Subcutaneous abdominal adipose tissue (tissue), 5 donors: ENCODE measurements at regions not wholly inside any gene's neighbourhood (a gene's known extent, or its start where the extent isn't known, plus 50 kb on each side); places are given as distances from the start of the nearest gene placed in this dataset.
A peak's percentile ranks its signal among the peaks of the same experiment; 100 is the strongest.

Source experiments
- H3K27ac ChIP-seq: one replicate; pipeline ENCODE4 v1.7.0; 2013; ENCODE audit warnings: low read depth, mild to moderate bottlenecking, inconsistent platforms, low read length, moderate library complexity
- H3K27me3 ChIP-seq, 5 donors: one replicate each; pipeline ENCODE4 v1.7.0; 2013; ENCODE audit warnings: low read length in 5 of 5, inconsistent platforms in 1 of 5; ENCODE audit not compliant: control insufficient read depth in 5 of 5, insufficient read depth in 4 of 5
- H3K36me3 ChIP-seq, 5 donors: one replicate each; pipeline ENCODE4 v1.7.0; 2013; ENCODE audit warnings: low read length in 5 of 5; ENCODE audit not compliant: control insufficient read depth in 5 of 5, insufficient read depth in 5 of 5
- H3K4me1 ChIP-seq, 5 donors: one replicate each; pipeline ENCODE4 v1.7.0; 2013; ENCODE audit warnings: low read length in 5 of 5, mild to moderate bottlenecking in 3 of 5, moderate library complexity in 1 of 5; ENCODE audit not compliant: control insufficient read depth in 5 of 5, insufficient read depth in 5 of 5
- H3K4me3 ChIP-seq, 5 donors: one replicate each; pipeline ENCODE4 v1.7.0; 2013; ENCODE audit warnings: low read length in 5 of 5, low read depth in 1 of 5
- H3K9ac ChIP-seq, 5 donors: one replicate each; pipeline ENCODE4 v1.7.0; 2013; ENCODE audit warnings: low read length in 5 of 5, mild to moderate bottlenecking in 4 of 5, moderate library complexity in 3 of 5
- H3K9me3 ChIP-seq, 5 donors: one replicate each; pipeline ENCODE4 v1.7.0; 2013; ENCODE audit warnings: low read length in 5 of 5; ENCODE audit not compliant: control insufficient read depth in 5 of 5
- donor health status: healthy.
- donor health status: healthy.
- donor health status: healthy.
- donor health status: healthy.
- donor health status: healthy.

DNA sequence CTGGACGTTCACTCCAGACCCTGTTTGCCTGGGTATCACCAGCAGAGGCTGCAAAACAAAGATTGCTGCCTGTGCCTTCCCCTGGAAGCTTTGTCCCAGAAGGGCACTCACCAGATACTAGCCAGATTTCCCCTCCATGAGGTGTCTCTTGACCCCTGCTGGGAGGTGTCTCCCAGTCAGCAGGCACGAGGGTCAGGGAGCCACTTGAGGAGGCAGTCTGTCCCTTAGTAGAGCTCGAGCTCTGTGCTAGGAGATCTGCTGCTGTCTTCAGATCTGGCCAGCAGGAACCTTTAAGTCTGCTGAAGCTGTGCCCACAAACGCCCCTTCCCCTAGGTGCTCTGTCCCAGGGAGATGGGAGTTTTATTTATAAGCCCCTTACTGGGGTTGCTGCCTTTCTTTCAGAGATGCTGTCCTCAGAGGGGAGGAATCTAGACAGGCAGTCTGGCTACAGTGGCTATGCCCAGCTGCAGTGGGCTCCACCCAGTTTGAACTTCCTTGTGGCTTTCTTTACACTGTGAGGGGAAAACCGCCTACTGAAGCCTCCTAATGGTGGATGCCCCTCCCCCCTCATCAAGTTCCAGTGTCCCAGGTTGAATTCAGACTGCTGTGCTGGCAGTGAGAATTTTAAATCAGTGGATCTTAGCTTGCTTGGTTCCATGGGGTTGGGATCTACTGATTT lies 253.9 kb downstream of the SPATA31D1 start:
- Histone ChIP-seq H3K9ac (no peak overlapping the region), H3K27me3 (no peaks in the 10 kb centered on the region), H3K9me3 (peaks cover 2 to 17% (median 8%) of the 10 kb centered on the region in 5 donors)

GRCh38 chr9:82247318-82247717 lies 258.7 kb downstream of the SPATA31D1 start:
- Histone ChIP-seq H3K36me3 (no peaks in the 10 kb centered on the region), H3K4me1 (peaks cover 0 to 5% (median 0%) of the 10 kb centered on the region in 5 donors), H3K9me3 (peaks cover 2 to 8% (median 7%) of the 10 kb centered on the region in 5 donors), H3K27me3 (peaks cover 0 to 2% (median 0%) of the 10 kb centered on the region in 5 donors), H3K27ac (no peak overlapping the region), H3K4me3 (no peak overlapping the region), H3K9ac (no peak overlapping the region)

More for the DNA sequence above, 253.9 kb downstream of the SPATA31D1 start:
- Histone ChIP-seq H3K36me3 (no peaks in the 10 kb centered on the region), H3K27ac (no peak overlapping the region), H3K4me1 (peaks cover 0 to 3% (median 0%) of the 10 kb centered on the region in 5 donors), H3K4me3 (peak overlapping the region in 1 of 5 donors; percentile 9)

- H3K36me3 ChIP-seq, result no peaks in the 10 kb centered on the region
- no peaks in the 10 kb centered on the region for H3K9me3 ChIP-seq
- peaks cover 0 to 2% (median 0%) of the 10 kb centered on the region in 5 donors for H3K27me3 ChIP-seq
- no peak overlapping the region for H3K9ac ChIP-seq
- H3K27ac ChIP-seq, result no peak overlapping the region
- no peak overlapping the region for H3K4me3 ChIP-seq
- H3K4me1 ChIP-seq, result peaks cover 0 to 5% (median 0%) of the 10 kb centered on the region in 5 donors
Measured at GRCh38 chr9:82252116-82252515, 263.5 kb downstream of the SPATA31D1 start.

DNA sequence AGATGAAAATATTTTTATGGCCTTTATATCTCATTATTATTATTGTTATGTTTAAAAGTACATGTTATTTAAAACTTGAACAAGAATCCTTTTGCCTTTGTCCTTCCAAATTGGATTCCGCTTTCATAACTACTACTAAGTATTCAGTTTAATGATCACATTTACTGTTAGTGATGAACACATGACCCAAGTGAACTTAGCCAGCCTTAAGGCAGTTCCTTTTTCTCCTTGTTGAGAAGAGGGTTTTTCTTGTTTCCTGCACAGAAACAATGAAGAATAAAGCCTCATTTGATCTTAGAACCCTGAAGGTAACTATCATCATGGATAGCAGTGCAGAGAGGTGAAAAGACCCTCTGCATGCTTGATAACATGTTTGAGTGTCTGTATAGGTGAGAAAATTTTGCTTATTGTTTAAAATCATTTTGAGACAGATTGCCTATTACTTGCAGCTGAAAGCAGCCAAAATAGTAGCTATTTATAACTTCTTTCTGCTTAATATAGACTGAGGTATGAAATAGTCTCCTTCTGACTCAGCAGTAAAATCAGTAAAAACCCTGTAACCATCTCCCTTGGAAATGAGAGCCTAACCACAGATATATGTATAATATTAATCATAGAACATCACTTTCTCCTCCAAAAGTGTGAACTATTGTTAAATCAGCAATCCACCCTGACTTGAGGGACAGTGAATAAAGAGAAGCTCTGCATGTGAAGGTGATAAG lies 266.2 kb downstream of the SPATA31D1 start:
- Histone ChIP-seq H3K27ac (no peak overlapping the region), H3K27me3 (no peaks in the 10 kb centered on the region), H3K36me3 (no peaks in the 10 kb centered on the region), H3K9ac (no peak overlapping the region), H3K9me3 (no peaks in the 10 kb centered on the region), H3K4me3 (no peak overlapping the region), H3K4me1 (no peaks in the 10 kb centered on the region)

DNA sequence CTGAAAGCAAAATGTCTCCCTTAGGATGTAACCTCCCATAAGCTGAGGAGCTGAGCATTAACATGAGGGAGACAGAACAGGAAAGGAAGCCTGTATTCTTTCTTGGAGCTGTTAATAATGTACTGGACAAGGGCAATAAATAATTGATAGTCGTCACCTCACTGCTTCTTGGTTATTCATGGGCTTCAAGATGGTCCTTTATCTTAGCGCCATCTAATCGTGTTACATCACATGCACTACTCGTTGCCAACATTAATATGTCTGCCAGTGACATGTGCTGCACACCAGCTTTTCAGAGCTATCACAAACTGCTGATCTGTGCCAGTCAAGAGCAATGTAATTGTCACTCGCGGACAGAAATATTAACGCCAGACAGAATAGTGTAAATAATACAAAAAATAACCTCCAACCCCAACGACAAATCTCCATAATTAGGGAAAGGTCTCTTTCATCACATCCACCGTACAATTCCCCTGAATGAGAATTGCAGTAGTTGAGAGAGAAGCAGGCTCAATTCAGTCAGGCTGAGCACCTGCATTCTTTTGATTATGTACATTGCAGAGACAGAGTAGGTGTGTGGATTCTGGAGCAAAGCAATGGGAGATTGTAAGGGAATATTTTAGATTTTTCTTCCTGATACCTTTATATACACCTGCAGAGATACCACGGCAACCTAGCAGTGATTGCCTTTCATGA lies 267.1 kb downstream of the SPATA31D1 start:
- H3K9me3 ChIP-seq, result no peaks in the 10 kb centered on the region
- no peaks in the 10 kb centered on the region for H3K27me3 ChIP-seq
- H3K4me3 ChIP-seq, result no peak overlapping the region
- no peak overlapping the region for H3K27ac ChIP-seq
- no peaks in the 10 kb centered on the region for H3K4me1 ChIP-seq
- no peaks in the 10 kb centered on the region for H3K36me3 ChIP-seq
- no peak overlapping the region for H3K9ac ChIP-seq

GRCh38 chr9:82260691-82261090 lies 272.1 kb downstream of the SPATA31D1 start:
- Histone ChIP-seq H3K36me3 (no peaks in the 10 kb centered on the region), H3K27ac (no peak overlapping the region), H3K4me3 (no peak overlapping the region), H3K27me3 (no peaks in the 10 kb centered on the region), H3K4me1 (no peaks in the 10 kb centered on the region), H3K9ac (no peak overlapping the region), H3K9me3 (no peaks in the 10 kb centered on the region)

DNA sequence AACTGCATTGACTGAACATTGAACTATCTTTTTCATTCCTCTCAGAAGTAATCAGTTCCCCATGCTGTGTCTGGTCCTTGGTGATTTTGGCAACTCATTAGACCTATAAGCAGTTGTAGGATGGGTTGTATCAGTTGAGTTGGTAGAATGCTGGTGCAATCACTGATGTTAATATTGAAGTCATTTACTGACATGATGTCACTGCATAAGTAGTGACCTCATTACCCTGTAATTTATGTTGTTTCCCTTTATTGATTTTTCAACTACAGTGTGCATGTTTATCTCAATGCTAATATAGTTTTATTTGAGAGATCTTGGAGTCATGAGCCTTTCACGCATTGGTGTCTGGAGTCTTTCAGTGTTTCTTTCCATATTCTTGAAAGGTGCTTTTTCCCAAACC lies 275.0 kb downstream of the SPATA31D1 start:
- Histone ChIP-seq H3K36me3 (no peaks in the 10 kb centered on the region), H3K4me3 (no peak overlapping the region), H3K9me3 (no peaks in the 10 kb centered on the region), H3K27ac (no peak overlapping the region), H3K27me3 (no peaks in the 10 kb centered on the region), H3K4me1 (no peaks in the 10 kb centered on the region), H3K9ac (no peak overlapping the region)

DNA sequence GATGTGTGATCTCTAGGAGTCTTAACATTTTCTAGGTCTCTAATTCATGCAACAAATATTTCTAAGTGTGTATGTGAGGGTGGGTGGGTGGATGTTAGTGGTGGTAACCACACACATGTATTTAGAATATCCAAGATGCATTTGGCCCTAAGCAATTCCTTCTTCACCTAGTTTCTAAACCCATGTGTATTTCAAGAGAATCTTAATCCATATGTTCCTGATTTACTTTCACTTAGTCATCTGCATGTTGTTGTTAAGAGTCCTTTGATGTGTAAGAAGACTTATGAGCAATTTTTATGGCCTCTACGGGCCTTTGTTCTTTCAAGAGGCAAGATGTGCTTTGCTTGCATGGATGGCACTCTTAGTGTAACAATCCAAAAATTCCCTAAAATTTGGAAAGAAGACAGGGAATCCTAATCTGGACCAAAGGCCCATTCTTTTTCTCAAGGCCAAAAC lies 282.6 kb downstream of the SPATA31D1 start:
- Histone ChIP-seq H3K9ac (no peak overlapping the region), H3K27me3 (no peaks in the 10 kb centered on the region), H3K27ac (no peak overlapping the region), H3K4me3 (no peak overlapping the region), H3K9me3 (no peaks in the 10 kb centered on the region), H3K4me1 (no peaks in the 10 kb centered on the region), H3K36me3 (no peaks in the 10 kb centered on the region)

DNA sequence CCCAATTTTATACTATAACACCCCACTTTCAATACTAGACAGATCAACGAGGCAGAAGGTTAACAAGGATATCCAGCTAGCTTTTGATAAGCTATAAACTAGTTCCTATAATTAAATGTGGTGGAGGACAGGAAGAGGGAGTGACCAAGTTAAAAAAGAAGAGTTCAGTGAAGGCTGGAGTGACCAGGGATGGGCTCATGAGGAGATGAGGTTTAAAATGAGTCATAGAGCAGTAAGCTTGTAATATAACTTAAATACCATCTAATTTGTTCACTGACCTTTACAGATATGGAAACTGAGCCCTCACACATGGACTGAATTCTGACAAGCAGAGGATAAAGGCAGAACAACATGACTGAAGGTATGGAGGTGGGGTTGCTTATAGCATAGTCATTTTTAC lies 284.5 kb downstream of the SPATA31D1 start:
- Histone ChIP-seq H3K27ac (no peak overlapping the region), H3K4me1 (no peaks in the 10 kb centered on the region), H3K9me3 (no peaks in the 10 kb centered on the region), H3K27me3 (no peaks in the 10 kb centered on the region), H3K4me3 (no peak overlapping the region), H3K9ac (no peak overlapping the region), H3K36me3 (no peaks in the 10 kb centered on the region)
